Globus pallidus (tissue), 1 donor: ENCODE measurements at regions not wholly inside any gene's neighbourhood (a gene's known extent, or its start where the extent isn't known, plus 50 kb on each side); places are given as distances from the start of the nearest gene placed in this dataset.

Source experiments
- DNase-seq: peaks from one replicate; pipeline ENCODE4 v3.0.0-alpha.2; 2015; ENCODE audit warnings: low spot score

GRCh38 chr12:58268069-58268468 is 326.7 kb downstream of the ATP23 start:
- DNase-seq = no peak

GRCh38 chr12:58269476-58269875 is 328.1 kb downstream of the ATP23 start:
- DNase-seq = no peak

GRCh38 chr12:58270966-58271705 is 329.8 kb downstream of the ATP23 start:
- no peak for DNase-seq

GRCh38 chr12:58272461-58272860 is 331.1 kb downstream of the ATP23 start:
- no peak for DNase-seq

GRCh38 chr12:58277231-58277630 is 335.9 kb downstream of the ATP23 start:
- DNase-seq = no peak

- no peak for DNase-seq
These were observed 342.2 kb downstream of the ATP23 start for GRCh38 chr12:58283553-58283952.

- no peak for DNase-seq
These were observed 344.2 kb downstream of the ATP23 start for GRCh38 chr12:58285551-58285950.

- no peak for DNase-seq
These were observed 345.0 kb downstream of the ATP23 start for GRCh38 chr12:58286353-58286752.

- DNase-seq = no peak
These were observed 346.8 kb downstream of the ATP23 start for GRCh38 chr12:58288190-58288589.

- DNase-seq = no peak
These were observed 349.7 kb downstream of the ATP23 start for GRCh38 chr12:58291106-58291505.

- no peak for DNase-seq
These were observed 352.1 kb downstream of the ATP23 start for GRCh38 chr12:58293308-58293982.

- no peak for DNase-seq
These were observed 353.9 kb downstream of the ATP23 start for GRCh38 chr12:58295268-58295667.

GRCh38 chr12:58296863-58297262 is 355.5 kb downstream of the ATP23 start:
- no peak for DNase-seq

- DNase-seq = no peak
These were observed 357.4 kb downstream of the ATP23 start for GRCh38 chr12:58298803-58299202.

GRCh38 chr12:58299371-58299770 is 358.0 kb downstream of the ATP23 start:
- no peak for DNase-seq

- no peak for DNase-seq
These were observed 359.8 kb downstream of the ATP23 start for GRCh38 chr12:58301038-58301729.

GRCh38 chr12:58301730-58302122 is 360.4 kb downstream of the ATP23 start:
- no peak for DNase-seq

- no peak for DNase-seq
These were observed 361.2 kb downstream of the ATP23 start for GRCh38 chr12:58302487-58303011.

- DNase-seq = no peak
These were observed 365.1 kb downstream of the ATP23 start for GRCh38 chr12:58306266-58307000.

GRCh38 chr12:58309806-58310205 is 368.4 kb downstream of the ATP23 start:
- no peak for DNase-seq

- no peak for DNase-seq
These were observed 369.0 kb downstream of the ATP23 start for GRCh38 chr12:58310368-58310767.
